Activated CD4-positive, alpha-beta T cell treated with anti-CD3 and anti-CD28 coated beads, Interleukin-2, amount 50 U/mL, for 1 hour (primary cell): ENCODE measurements at regions not wholly inside any gene's neighbourhood (a gene's known extent, or its start where the extent isn't known, plus 50 kb on each side); places are given as distances from the start of the nearest gene placed in this dataset.

ENCODE experiments used
- DNase-seq: peaks from one replicate; pipeline ENCODE4 v3.0.0-alpha.2; 2020

DNA sequence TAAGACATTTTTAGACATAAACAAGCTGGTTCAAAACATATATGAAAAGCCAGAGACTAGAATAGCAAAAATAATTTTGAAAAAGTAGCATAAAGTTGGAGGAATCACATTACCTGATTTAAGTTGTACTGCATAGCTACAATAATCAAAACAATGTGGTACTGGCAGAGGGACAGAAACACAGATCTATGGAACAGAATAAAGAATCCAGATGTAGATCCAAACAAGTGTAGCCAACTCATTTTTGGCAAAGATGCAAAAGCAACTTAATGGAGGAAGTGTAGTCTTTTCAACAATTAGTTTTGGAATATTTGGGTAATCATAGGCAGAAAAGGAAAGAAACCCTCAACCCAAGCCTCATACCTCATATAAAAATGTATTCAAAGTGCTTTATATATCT, 278.7 kb upstream of the ZNF521 start:
- DNase-seq: no peak

DNA sequence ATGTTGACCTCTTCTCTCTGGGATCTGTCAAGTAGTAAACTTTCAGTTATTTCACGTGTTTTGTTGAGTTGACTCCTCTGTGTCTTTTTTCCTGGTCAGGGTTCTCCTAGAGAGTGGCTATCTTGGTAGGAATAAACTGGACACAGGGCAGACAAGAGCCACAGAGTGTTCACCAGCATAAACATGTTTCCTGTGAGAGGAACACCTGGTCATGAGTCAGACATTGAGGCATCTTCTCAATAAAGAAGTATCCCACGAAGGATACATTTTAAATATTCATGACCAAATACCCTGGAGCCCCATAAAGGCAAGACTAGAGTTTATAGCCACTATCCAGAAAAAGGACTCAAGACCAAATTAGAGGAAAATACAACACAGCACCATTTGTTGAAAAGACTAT, 269.7 kb upstream of the ZNF521 start:
- DNase-seq: no peak

DNA sequence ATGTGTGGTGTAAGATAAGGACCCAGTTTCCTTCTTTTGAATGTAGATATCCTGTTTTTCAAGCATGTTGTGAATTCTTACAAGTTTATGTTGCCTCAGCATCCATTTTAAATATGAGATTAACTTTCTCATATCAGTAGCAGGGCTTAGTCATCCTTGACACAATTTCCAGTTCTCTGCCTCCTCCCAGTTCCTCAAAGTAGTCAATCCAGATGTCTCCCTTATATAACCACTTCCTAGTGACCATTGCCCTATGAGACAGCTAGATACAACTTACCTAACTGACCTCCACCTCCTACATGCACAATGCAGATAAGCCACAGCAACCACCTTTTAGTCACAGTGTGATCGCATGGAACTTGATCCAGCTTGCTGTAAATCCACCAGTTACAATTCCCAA, 269.2 kb upstream of the ZNF521 start:
- no peak for DNase-seq

DNA sequence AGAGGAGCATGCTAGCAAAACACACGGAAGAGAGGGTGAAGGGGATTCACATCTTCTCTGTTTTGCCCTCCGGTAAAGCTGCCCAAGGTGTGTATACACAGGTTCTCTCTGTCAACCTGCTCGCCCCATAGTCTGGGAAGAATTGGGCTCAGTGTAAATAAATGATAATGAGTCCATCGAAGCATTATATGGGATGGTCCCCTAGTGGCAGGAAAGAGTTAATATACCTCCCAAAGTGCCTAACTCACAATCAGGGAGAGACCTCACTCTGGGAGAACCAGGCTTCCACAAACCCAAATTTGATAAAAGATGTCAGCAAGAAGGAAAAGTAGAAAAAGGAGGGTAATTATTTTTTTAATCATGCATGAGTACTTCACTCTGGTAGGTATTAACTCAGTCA, 262.2 kb upstream of the ZNF521 start:
- DNase-seq: no peak

DNA sequence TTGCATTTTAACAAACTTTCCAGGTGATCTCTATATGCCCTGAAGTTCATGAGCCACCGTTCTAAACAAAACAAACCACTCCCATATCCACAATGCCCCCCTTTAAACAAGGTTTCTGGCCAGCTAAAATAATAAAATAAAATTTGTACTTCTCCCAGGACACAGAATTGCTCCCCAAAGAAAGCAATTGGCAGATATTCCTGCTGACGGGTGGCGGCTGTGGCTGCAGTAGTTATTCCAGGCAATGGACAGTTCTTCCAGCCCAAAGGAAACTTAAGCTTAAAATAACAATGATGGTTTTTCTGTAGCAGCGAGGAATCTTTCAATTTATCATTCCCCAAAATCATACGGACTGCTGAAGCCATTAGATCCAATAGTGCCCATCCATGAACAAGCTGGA, 260.5 kb upstream of the ZNF521 start:
- DNase-seq: no peak

DNA sequence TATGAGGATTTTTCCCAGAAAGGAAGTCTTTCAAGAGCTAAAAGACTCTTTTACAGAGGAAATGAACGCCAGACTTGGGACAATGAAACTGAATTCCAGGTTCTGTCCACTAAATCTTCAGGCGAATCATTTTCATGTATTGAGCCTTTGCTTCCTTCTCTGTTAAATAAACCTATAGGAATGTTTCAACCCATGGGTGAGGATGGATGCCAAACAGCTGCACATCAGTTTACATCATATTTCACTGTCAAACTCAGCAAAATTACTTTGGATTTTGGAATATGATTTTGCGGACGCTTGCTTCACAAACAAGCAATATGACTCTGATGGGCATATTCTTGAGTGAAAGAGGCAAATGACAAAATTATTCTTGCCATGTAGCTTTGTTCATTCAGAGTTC, 256.1 kb upstream of the ZNF521 start:
- no peak for DNase-seq

DNA sequence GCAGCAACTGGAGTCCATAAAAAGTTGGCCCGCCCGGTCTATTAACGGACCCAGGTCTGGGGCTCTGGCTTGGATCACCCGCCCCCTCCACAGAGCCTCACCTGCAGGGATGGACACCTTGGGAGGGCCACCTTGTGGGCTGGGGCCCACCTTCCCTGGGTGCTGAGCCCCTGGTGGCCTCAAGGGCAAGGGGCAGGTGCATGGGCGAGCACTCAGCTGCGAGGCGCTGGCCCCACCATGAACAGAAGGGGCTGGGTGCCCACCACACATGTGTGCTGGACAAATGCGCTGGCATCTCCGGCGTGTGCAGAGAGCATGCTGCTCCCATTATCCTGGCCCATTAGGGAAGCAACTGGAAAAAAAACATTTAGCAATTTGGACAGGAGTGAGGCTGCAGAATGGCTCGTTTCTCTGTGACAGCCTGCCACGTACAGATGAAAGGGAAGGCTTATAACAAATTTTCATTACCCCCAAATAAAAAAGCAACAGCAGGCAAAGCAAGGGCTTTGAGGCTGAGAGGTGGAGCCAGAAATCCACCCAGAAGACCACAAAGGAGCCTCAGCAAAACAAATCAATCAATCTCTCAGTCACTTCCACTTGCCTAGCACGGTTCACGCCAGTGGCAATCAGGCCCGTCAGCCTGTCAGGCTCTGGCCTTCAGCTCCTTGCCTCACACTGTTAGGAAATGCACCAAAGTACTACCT, 253.1 kb upstream of the ZNF521 start:
- no peak for DNase-seq

DNA sequence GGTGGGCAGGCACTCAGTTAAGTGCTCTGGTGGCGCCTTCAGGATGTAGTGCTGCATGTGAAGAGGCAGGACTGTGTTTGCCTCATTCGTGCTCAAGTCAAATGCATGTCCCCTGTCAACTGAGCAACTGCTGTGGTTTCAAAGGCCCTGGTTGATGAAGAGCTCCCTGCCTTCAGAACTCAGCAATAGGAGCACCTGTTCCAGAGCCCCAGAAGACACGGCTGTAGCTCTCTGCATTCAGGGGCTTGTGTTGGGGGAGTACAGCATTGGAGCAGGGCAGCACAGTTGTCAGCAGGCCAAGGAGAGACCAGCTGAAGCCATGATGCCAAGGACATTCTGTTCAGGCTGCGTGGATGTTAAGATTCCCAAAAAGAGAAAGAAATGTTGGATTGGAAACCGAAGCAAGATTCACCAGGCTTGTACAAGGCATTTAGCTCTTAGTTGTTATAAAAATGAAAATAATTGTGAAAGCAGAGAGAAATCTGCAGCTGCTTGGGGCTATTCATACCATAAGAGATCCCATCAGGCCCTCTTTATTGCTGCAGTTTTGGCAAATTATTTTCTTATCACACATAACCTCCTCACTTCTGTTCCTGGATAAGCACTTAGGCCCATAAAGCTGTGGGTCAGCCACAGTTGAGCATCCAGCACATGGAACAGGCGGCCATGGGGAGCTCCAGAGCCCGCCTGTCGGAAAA, 252.4 kb upstream of the ZNF521 start:
- no peak for DNase-seq

DNA sequence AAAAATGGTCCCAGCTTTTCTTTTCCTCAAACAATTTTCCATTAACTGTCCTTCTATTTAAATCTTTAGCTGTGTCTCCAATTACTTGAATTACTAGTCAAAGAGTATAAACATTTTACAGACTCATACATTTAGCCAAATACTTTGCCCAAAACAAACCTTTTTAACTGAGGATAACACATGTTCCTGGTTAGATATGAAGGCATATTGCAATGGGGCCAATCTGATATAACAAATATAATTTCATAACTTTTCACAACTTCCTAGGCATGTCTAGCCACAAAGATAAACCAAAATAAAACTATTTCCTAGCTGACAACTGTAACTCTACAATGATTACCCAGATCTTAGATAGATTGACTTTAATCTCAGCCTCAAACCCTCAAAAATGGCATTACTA, 247.5 kb upstream of the ZNF521 start:
- no peak for DNase-seq

DNA sequence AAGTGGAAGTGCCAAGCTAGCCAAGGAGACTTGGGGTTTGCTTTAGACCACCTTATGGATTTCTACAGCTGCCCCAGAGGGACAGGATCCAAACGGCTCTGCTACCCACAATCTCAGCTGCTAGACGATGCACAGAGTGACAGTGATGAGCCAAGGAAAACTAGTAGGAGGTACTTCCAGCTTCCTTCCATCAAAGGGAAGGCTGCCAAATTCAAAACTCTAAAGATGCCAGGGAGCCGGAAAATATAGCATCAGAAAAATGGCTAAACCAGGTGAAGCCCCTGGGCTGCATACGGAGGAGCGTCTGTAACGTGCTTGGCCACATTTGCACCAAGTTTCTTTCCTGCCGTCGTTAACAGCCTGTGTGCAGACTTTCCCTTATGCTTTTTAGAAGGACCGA, 245.5 kb upstream of the ZNF521 start:
- DNase-seq: no peak

DNA sequence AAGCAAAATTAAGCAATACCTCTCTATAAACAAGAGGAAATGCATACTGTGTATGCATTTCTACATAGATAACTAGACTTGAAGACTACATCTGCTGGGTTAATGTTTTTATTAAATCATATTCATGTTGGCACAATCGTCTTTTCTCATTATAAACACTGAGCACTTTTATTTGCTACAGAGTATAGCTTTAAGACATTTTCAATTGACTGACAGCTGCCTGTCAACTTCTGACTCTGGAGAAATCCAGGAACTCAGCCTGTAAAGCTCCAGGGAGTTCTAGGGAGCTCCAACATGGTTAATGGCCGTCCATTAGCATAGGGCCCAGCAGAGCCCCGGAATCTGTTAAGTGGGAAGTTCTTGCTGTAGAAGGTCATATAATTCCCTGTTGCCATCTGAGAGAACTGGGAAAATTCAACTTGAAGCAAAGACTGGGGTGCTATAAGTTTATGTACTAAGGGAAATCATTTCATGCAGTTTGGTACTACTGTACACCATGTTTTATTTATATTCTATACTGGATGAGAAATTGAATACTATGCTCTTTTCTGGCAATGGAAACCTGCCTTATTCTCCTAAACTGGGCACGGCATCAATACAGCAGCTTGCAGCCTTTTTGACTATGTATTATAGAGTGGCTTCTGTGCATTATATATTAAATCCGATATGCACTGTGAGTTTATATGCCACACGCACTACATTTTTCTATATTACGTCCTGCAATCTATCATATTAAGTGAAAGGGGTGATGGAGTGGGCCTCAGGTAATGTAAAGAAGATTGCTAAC, 243.5 kb upstream of the ZNF521 start:
- DNase-seq: no peak

DNA sequence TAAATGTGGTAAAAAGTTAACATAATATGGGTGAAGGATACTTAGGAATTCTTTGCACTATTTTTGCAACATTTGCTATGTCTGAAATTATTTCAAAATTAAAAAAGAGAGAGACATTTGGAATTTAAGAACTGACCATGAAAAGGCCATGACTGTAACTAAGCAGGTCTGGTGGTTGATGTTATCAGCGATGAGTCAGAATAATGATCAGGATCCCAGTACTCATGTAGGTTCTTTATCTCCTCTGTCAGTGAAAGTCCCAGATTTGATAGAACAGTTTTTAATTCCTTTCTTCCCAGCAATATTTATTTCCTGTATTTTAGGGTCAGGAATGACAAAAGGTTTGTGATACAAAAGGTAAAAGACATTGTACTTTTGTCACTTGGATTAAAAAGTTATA, 242.4 kb upstream of the ZNF521 start:
- DNase-seq: no peak

DNA sequence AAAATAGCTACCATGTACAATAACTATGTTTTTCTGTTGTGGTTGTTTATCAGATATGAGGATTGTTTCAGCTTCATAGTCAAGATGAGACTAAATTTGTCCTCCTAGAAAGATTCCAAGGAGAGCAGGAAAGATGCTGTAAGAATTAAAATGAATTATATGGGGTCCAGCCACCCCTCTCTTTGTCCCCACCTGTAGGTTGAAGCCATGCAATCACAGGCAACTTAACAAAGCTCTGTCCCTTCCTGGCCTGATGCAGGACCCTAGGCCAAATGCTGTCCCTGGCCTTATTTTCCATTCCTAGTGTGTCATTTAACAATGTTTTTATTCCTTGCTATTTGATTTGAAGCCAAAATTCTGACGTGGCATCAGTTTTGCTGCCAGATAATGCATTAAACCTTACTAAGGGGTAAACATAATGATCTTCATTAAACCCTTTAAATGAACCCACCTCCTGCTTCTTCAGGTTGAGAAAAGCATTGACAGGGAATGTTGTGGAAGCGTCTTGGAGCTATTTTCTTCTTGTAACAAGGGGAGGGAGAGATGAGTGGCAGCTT, 240.9 kb upstream of the ZNF521 start:
- no peak for DNase-seq

DNA sequence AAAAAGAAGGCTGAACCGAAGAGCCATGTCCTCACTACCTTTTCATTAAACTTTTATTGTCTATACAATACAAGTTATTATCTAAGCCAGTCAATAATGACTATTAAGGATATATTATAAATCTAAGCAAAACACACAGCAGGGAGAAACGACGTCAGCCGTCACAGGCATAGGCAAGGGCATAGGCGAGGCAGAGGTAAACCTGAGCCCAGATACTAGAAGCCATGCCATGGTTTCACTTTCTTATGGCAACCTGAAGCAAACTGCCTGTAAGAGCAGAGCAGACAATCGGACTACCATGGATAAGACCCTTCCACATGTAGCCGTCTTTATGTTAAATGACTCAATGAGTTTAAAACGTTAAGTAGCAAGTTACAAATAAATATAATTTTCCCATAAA, 238.5 kb upstream of the ZNF521 start:
- no peak for DNase-seq

DNA sequence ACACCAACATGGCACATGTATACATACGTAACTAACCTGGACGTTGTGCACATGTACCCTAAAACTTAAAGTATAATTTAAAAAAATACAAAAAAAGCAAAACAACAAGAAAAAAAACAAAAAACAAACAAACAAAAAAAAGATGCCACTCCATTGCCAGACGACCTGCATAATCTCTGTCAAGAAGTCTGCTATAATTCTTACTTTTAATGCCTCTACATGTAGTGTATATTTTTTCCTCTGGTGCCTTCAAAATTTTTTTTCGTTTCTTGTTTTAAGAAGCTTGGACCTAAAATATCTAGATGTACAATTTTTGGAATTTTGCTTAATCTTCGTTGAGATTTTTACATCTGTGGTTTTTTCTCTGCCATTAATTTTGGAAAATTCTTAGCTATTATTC, 235.6 kb upstream of the ZNF521 start:
- DNase-seq: no peak

DNA sequence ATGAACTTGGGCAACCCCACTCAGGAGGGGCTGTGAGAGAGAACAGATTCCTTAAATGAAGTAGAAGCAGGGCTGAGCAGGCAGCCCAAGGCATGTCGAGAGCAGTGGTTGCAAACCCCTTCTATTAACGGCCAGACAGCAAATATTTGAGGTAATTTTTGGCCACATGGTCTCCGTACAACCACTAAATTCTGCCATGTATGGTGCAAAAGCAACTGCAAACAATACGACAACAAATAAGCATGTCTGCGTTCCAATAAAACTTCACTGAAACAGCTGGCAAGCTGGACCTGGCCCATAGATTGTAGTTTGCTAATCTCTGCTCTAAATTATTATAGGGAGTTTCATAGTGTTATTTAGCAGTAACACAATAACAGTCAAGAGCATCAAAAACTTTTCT, 217.0 kb upstream of the ZNF521 start:
- no peak for DNase-seq

DNA sequence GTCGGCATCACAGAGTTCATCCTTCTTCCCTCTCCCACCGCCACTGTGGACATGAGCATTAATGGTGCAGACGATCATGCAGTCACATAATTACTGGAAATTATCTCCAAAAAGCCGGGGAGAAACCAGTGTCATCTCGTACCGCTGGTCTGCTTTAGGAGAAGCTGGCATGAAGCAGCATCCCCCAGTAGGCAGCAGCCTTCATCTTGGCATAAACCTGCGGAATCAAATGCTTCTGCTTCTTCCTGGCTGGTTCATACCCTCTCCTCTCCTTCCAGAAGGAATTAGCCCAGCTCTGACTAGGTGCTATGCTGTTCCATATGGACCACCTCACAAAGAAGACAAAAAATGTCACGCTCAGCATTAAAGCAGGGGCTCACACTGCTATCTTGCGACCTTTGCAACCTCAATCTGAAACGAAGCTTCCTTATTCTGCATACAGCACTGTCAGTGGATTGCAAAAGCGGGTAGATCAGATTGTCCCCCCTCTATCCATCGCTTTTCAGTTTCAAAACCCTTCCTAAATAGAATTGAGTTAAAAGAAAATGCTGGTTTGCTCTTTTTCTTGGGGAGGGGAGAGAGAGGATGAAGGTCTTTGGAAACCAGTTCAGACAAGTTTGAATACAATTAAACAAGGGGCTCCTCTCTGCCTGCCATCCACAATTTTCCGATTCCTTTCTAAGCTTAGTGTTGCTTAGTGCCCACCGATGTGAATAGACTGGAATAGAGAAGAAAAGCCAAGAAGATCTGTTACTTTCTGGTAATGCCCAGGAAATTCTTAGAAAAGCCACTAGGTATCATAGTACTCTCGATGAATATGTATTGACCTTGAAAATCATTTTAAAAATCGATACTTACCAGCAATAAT, 212.1 kb upstream of the ZNF521 start:
- no peak for DNase-seq

DNA sequence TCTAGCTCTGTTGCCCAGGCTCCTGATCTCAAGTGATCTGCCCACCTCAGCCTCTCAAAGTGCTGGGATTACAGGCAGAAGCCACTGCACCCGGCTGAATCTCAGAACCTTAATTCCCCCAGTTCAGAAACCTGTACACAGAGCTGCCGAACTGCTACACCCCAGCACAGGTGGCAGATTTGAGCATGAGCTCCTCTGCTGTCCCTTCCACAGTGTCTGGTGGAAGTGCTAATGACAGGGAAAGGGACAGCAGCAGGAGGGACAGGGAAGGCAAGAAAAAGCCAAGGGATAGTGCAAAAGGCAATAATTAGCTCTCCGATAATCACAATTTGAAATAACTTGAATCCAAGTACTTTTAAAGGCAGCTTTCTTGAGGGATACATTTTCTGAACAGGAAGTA, 211.4 kb upstream of the ZNF521 start:
- DNase-seq: no peak

DNA sequence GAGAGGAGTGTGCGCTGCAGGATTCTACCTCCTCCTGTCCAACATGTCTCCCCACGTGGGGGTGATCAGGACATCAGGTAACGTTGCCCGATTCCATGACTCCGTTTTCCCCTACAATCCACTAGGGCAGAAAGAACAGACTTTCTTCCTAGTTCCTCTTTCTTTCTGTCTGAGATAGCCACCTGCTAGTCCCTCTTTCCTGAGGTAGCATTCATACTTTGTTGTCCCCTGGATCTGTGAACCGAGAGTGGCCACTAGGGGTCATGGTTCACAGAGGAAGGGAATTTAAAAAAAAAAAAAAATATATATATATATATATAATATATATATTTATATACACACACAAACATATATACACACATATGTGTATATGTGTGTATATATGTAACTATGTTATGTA, 210.0 kb upstream of the ZNF521 start:
- DNase-seq: no peak

DNA sequence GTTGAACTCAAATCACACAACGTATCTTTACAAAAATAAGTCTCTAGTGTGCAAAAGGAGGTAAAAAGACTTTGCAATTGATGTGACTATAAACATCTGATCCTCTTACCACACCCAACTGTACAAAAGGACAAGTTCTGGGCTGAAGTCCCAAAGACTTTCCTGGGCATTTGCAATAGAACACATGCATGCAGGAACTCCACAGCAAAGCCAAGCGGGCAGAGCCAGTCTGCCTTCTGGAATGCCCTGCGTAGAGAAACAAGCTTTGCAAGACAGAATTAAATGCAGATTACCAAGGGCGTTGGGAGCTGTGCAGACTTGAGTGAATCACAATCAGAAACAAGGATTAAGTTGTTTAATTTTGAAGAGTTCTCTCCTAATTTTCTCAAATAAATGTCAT, 208.4 kb upstream of the ZNF521 start:
- no peak for DNase-seq

DNA sequence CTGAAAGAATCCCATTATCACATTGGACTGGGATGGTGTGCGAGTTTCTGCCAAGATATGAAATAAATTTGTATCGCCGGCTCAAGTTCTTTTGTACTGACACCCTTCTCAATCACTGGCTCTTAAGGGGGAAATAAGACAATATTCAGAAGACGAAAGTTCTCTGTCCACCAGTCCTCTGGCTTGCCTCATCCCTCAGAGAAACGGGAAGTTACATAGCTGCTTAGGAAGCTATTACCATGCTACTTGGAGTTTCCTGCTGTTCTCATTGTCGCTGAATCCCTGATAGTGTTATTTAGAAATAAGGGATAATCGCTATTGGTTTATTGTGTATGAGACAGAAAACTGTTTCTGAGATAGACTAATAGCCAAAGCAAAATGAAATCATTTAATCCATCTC, 205.0 kb upstream of the ZNF521 start:
- DNase-seq: no peak

DNA sequence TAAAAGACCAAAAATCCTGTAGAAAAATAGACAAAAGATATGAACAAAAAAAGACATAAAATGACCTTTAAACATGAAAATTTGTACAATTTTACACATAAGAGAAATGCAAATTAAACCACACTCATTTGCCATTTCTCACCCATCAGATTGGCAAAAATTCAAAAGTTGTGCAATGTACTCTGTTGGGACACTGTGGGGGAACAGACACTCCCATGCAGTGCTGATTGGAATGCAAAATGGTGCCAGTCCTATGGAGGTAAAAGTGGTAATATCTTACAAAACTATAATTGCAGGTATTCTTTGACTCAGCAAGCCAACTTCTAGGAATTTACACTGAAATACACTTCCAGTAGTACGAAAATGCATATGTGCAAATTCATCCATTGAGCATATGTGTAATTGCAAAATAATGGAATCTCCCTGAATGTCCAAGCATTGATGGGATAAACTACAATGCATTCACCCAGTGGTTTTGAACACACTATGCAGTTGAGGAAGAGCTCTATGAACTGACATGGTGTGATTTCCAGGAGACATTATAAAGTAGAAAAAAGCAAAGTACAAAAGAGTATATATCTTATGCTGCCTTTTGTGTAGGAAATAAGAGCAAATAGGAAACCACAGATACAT, 201.8 kb upstream of the ZNF521 start:
- DNase-seq: no peak
